Esophagus muscularis mucosa (tissue), 4 donors: ENCODE measurements at regions not wholly inside any gene's neighbourhood (a gene's known extent, or its start where the extent isn't known, plus 50 kb on each side); places are given as distances from the start of the nearest gene placed in this dataset.

ENCODE experiments used
- CTCF ChIP-seq, 3 experiments: fragments of 200-600 bp in 2 of 3; fragments of 450-650 bp in 1 of 3; sonication (generic) in 2 of 3; IDR thresholded peaks; one replicate each; pipeline ENCODE4 v1.5.1; 2017 to 2019; ENCODE audit warnings: antibody characterized with exemption in 3 of 3, mild to moderate bottlenecking in 2 of 3, moderate library complexity in 1 of 3
- EP300 ChIP-seq: sonication (generic); formaldehyde crosslinking; IDR thresholded peaks from one replicate; pipeline ENCODE4 v1.6.1; 2017; ENCODE audit warnings: antibody characterized with exemption
- POLR2A ChIP-seq: fragments of 450-650 bp; IDR thresholded peaks from one replicate; pipeline ENCODE4 v1.6.1; 2017; ENCODE audit warnings: antibody characterized with exemption, moderate library complexity, mild to moderate bottlenecking, low read depth
- POLR2AphosphoS5 ChIP-seq, 2 donors: sonication (generic); formaldehyde crosslinking; IDR thresholded peaks; one replicate each; pipeline ENCODE4 v1.6.1; 2017; ENCODE audit warnings: antibody characterized with exemption in 2 of 2

- TF ChIP-seq CTCF (IDR thresholded peaks at IDR 0.05) (no peak), POLR2A (no peak), POLR2AphosphoS5 (IDR thresholded peaks at IDR 0.05) (no peak), EP300 (no peak)
Observed at GRCh38 chr18:10099539-10100140, 185.8 kb downstream of the VAPA start.
